Glutamatergic neuron (in vitro differentiated cells): ENCODE measurements at regions not wholly inside any gene's neighbourhood (a gene's known extent, or its start where the extent isn't known, plus 50 kb on each side); places are given as distances from the start of the nearest gene placed in this dataset.

ENCODE experiments used
- DNase-seq: peaks from one replicate; pipeline ENCODE4 v3.0.0; 2022
- H3K27ac Mint-ChIP-seq: one replicate; pipeline ENCODE4 v1.8.0; 2020; ENCODE audit warnings: mild to moderate bottlenecking, mixed read lengths, inconsistent platforms; ENCODE audit not compliant: unreplicated experiment
- H3K27me3 Mint-ChIP-seq: one replicate; pipeline ENCODE4 v1.8.0; 2020; ENCODE audit warnings: mild to moderate bottlenecking, moderate library complexity, mixed read lengths, inconsistent platforms; ENCODE audit not compliant: unreplicated experiment
- H3K36me3 Mint-ChIP-seq: one replicate; pipeline ENCODE4 v1.8.0; 2020; ENCODE audit warnings: mild to moderate bottlenecking, mixed read lengths, inconsistent platforms; ENCODE audit not compliant: unreplicated experiment
- H3K4me1 Mint-ChIP-seq: one replicate; pipeline ENCODE4 v1.8.0; 2020; ENCODE audit warnings: mild to moderate bottlenecking, low read depth, mixed read lengths, inconsistent platforms; ENCODE audit not compliant: unreplicated experiment
- H3K4me3 Mint-ChIP-seq: one replicate; pipeline ENCODE4 v1.8.0; 2020; ENCODE audit warnings: mild to moderate bottlenecking, mixed read lengths, inconsistent platforms; ENCODE audit not compliant: unreplicated experiment
- H3K9me3 Mint-ChIP-seq: one replicate; pipeline ENCODE4 v1.8.0; 2020; ENCODE audit warnings: mild to moderate bottlenecking, moderate library complexity, mixed read lengths, inconsistent platforms; ENCODE audit not compliant: unreplicated experiment
- CTCF ChIP-seq: fragments of 200-600 bp; sonication (generic); IDR thresholded peaks from one replicate; pipeline ENCODE4 v1.5.0; 2021; ENCODE audit not compliant: partially characterized antibody, unreplicated experiment

GRCh38 chr22:47465809-47466208 is 703.4 kb downstream of the TBC1D22A start:
- no peaks in the 10 kb centered on the region for H3K4me1 Mint-ChIP-seq
- TF ChIP-seq CTCF, result no peak
- H3K9me3 Mint-ChIP-seq, result peaks cover 29% of the 10 kb centered on the region
- no peak overlapping the region for H3K27ac Mint-ChIP-seq
- H3K27me3 Mint-ChIP-seq, result no peaks in the 10 kb centered on the region
- no peak for DNase-seq
- H3K36me3 Mint-ChIP-seq, result no peaks in the 10 kb centered on the region
- H3K4me3 Mint-ChIP-seq, result no peak overlapping the region

GRCh38 chr22:47465222-47465621 is 702.8 kb downstream of the TBC1D22A start:
- H3K27ac Mint-ChIP-seq, result no peak overlapping the region
- H3K4me3 Mint-ChIP-seq, result no peak overlapping the region
- no peaks in the 10 kb centered on the region for H3K36me3 Mint-ChIP-seq
- no peaks in the 10 kb centered on the region for H3K27me3 Mint-ChIP-seq
- DNase-seq, result no peak
- H3K9me3 Mint-ChIP-seq, result peaks cover 30% of the 10 kb centered on the region
- TF ChIP-seq CTCF, result no peak
- no peaks in the 10 kb centered on the region for H3K4me1 Mint-ChIP-seq

- Mint-ChIP-seq H3K36me3 (no peaks in the 10 kb centered on the region), H3K4me1 (no peaks in the 10 kb centered on the region), H3K27ac (no peak overlapping the region), H3K4me3 (no peak overlapping the region), H3K27me3 (no peaks in the 10 kb centered on the region), H3K9me3 (peaks cover 33% of the 10 kb centered on the region)
- no peak for TF ChIP-seq CTCF
- no peak for DNase-seq
Observed at GRCh38 chr22:47463220-47463619, 700.8 kb downstream of the TBC1D22A start.

GRCh38 chr22:47460861-47461260 is 698.4 kb downstream of the TBC1D22A start:
- no peaks in the 10 kb centered on the region for H3K27me3 Mint-ChIP-seq
- no peaks in the 10 kb centered on the region for H3K4me1 Mint-ChIP-seq
- H3K4me3 Mint-ChIP-seq, result no peak overlapping the region
- TF ChIP-seq CTCF, result no peak
- peaks cover 30% of the 10 kb centered on the region for H3K9me3 Mint-ChIP-seq
- no peak for DNase-seq
- H3K27ac Mint-ChIP-seq, result no peak overlapping the region
- no peaks in the 10 kb centered on the region for H3K36me3 Mint-ChIP-seq

- Mint-ChIP-seq H3K36me3 (no peaks in the 10 kb centered on the region), H3K27me3 (no peaks in the 10 kb centered on the region), H3K4me3 (no peak overlapping the region), H3K9me3 (peaks cover 32% of the 10 kb centered on the region), H3K4me1 (no peaks in the 10 kb centered on the region), H3K27ac (no peak overlapping the region)
- no peak for DNase-seq
- TF ChIP-seq CTCF, result no peak
Observed at GRCh38 chr22:47460176-47460575, 697.7 kb downstream of the TBC1D22A start.
